ENCODE measurements at regions not wholly inside any gene's neighbourhood (a gene's known extent, or its start where the extent isn't known, plus 50 kb on each side); places are given as distances from the start of the nearest gene placed in this dataset.
"Not testable (repeated sequence)": the region's sequence is repeated elsewhere in the genome, so short reads cannot be mapped to it uniquely, and the experiment has no call there.

DNA sequence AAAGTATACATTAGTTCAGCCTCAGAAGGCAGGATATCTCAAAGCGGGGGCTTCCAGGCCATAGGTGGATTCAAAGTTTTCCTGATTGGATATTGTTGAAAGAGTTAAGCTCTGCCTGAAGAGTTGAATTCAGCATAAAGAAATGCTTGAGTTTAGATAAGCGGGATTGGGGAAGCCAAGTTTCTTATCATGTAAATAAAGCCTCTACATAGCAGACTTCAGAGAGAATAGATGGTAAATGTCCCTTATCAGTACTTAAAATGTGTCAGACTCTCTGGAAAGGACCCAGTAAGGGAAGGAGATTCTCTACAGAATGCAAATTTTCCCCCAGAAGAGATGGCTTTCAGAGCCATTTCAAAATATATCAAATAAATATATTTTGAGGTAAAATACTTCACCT is 423.5 kb downstream of the SHISA9 start:
- DNase-seq (ENCODE audit: low read depth), result no peak
- TF ChIP-seq, protein P1, sequence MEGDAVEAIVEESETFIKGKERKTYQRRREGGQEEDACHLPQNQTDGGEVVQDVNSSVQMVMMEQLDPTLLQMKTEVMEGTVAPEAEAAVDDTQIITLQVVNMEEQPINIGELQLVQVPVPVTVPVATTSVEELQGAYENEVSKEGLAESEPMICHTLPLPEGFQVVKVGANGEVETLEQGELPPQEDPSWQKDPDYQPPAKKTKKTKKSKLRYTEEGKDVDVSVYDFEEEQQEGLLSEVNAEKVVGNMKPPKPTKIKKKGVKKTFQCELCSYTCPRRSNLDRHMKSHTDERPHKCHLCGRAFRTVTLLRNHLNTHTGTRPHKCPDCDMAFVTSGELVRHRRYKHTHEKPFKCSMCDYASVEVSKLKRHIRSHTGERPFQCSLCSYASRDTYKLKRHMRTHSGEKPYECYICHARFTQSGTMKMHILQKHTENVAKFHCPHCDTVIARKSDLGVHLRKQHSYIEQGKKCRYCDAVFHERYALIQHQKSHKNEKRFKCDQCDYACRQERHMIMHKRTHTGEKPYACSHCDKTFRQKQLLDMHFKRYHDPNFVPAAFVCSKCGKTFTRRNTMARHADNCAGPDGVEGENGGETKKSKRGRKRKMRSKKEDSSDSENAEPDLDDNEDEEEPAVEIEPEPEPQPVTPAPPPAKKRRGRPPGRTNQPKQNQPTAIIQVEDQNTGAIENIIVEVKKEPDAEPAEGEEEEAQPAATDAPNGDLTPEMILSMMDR (IDR thresholded peaks at IDR 0.05; ENCODE audit: control insufficient read depth, extremely low read depth, insufficient read depth), result no peak
- H3K4me3 ChIP-seq (ENCODE audit: low read depth, low read length), result no peak overlapping the region

DNA sequence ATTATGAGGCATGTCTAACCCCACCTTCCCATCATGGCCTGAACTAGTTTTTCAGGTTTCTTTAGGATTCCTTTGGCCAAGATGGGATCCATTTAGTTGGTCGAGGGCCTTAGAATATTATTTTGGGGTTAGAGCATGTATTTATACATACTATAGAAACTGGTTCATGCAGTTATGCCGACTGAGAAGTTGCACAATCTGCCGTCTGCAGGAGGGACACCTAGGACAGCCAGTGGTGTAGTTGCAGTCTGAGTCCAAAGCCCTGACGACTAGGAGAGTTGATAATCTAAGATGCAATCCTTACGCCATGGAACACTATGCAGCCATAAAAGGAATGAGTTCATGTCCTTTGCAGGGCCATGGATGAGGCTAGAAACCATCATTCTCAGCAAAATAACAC is 424.0 kb downstream of the SHISA9 start:
- TF ChIP-seq, protein P1 (IDR thresholded peaks at IDR 0.05; ENCODE audit: control insufficient read depth, extremely low read depth, insufficient read depth), result no peak
- no peak for DNase-seq (ENCODE audit: low read depth)
- no peak overlapping the region for H3K4me3 ChIP-seq (ENCODE audit: low read depth, low read length)

DNA sequence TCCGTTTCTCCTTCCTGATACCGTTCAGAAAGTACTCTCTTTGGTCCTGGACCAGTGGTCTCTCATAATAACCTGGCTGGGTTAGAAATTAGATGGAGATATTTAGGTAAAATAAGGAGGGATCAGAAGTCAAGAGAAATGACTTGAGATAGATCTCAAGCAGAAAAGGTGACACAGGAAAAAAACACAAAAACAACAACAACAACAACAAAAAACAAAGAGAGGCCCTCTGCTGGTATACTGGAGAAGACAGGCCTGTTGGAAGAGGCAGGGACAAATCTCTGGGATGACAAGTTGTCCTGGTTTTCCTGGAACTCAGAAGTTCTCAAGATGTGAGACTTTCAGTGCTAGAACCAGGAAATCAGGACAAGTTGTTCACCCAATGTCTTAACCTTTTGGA is 430.5 kb downstream of the SHISA9 start:
- H3K4me3 ChIP-seq (ENCODE audit: low read depth, low read length), result no peak overlapping the region
- no peak for DNase-seq (ENCODE audit: low read depth)
- TF ChIP-seq, protein P1 (IDR thresholded peaks at IDR 0.05; ENCODE audit: control insufficient read depth, extremely low read depth, insufficient read depth), result no peak

DNA sequence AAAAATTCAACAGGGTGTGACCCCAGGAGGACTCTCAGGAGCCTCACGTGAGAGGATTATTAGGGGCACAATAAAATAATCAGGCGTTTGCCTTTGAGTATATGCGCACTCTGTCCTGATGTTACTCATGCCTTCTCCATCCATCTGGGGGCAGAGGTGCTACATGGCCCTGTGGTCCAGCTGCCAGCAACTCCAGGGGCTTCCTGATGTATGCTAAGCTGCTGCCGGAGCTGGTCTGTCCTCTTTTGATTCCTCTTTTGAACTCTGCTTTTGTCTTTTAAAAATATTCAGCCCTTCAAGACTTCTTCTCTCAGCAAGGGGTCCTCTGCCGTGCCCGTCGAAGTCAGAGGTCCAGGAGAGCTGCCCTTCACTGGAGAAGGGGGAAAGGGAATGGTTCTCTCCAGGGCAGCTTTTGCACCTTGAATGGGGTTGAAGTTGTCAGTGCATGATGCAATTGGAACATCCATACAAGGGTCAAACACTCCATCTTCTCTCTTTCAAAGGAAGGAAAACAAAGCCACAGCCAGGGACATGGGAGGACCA is 431.4 kb downstream of the SHISA9 start:
- TF ChIP-seq, protein P1 (IDR thresholded peaks at IDR 0.05; ENCODE audit: control insufficient read depth, extremely low read depth, insufficient read depth), result no peak
- DNase-seq (ENCODE audit: low read depth), result no peak

DNA sequence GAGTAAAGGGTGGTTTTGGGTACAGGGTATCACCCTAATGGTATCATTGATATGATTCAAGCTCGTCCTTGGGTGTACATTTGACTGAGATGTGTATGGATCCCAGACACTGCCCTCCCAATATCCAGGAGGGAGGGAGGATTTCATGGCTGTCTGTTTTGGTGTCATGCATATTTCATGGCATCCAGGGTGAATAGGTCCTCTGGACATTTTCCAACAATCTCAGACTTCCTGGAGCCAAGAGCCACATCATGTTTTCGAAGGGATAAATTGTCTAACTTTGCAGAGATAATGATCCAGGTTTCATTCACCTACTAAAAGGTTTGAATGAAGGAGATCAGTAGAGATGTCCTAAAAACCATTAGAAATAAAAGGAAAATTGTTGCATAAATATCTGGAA is 431.9 kb downstream of the SHISA9 start:
- H3K4me3 ChIP-seq (ENCODE audit: low read depth, low read length), result no peak overlapping the region
- TF ChIP-seq, protein P1 (IDR thresholded peaks at IDR 0.05; ENCODE audit: control insufficient read depth, extremely low read depth, insufficient read depth), result no peak
- DNase-seq (ENCODE audit: low read depth), result no peak

More for the DNA sequence above, 431.4 kb downstream of the SHISA9 start:
- H3K4me3 ChIP-seq (ENCODE audit: low read depth, low read length), result no peak overlapping the region

DNA sequence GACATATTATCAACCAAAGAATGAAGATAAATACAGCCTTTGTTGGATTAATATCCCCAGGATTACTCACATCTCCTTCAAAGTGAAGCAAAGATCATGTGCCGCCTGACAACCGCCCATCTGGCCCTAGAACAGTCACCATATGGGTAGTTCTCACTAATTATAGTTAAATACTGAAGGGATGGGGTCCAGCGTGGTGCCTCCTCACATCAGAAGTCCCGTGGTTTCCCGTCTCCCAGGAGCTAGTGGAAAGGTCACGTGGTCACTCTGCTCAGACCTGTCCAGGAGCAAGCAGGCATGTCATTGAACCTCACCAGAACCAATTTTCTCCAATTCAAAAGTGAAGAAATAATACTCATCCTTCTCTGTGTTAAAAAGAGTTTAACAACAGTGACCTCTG is 434.5 kb downstream of the SHISA9 start:
- no peak for DNase-seq (ENCODE audit: low read depth)
- no peak overlapping the region for H3K4me3 ChIP-seq (ENCODE audit: low read depth, low read length)
- TF ChIP-seq, protein P1 (IDR thresholded peaks at IDR 0.05; ENCODE audit: control insufficient read depth, extremely low read depth, insufficient read depth), result no peak

DNA sequence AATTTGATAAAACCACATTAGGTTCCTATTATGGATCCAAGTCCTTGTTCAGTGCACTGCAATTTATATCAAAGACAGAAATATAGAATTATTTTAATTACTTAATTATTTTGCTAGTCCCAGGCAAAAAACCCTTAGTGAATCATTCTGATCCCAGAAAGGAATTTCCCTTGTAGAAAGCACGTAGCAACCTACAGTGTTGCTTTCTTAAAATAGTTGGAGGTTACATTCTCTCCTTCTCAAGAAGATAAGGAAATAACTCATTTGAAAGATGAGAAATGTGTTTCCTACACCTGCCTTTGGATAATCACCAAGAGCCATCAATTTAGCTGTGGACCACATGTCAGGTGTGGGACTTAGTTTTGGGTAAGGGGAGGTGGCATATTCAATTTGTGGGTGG is 434.9 kb downstream of the SHISA9 start:
- H3K4me3 ChIP-seq (ENCODE audit: low read depth, low read length), result no peak overlapping the region
- TF ChIP-seq, protein P1 (IDR thresholded peaks at IDR 0.05; ENCODE audit: control insufficient read depth, extremely low read depth, insufficient read depth), result no peak
- DNase-seq (ENCODE audit: low read depth), result no peak

DNA sequence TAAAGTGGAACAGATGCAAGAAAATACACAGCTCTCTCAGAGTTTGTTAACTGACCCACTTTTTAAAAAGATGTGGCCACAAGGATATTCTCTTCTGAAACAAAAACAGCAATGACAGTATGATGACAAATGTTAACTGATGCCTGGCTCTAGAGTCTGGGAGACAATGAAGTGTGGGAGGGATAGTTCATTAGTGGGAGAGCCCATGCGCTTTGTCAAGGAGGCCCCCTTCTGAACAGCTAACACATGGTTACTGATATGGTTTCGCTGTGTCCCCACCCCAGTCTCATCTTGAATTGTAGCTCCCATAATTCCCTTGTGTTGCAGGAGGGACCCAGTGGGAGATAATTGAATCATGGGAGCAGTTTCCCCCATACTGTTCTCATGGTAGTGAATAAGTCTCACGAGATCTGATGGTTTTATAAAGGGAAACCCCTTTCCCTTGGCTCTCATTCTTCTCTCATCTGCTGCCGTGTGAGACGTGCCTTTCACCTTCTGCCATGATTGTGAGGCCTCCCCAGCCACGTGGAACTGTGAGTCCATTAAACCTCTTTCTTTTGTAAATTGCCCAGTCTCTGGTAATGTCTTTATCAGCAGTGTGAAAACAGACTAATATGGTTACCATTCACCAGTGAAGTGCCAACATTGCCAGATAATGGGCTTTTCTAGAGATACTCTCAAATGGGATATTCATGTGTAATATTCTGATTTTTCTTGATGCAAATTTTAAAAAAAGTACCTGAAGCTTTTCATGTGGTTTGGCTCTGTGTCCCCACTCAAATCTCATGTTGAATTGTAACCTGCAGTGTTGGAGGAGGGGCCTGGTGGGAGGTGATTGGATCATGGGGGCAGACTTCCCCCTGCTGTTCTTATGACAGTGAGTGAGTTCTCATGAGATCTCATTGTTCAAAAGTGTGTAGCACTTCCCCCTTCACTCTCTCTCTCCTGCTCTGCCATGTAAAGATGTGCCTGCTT is 435.8 kb downstream of the SHISA9 start:
- not testable (repeated sequence) for DNase-seq (ENCODE audit: low read depth); H3K4me3 ChIP-seq (ENCODE audit: low read depth, low read length)
